Ureter (tissue), 1 donor: ENCODE measurements at regions not wholly inside any gene's neighbourhood (a gene's known extent, or its start where the extent isn't known, plus 50 kb on each side); places are given as distances from the start of the nearest gene placed in this dataset.
"Not testable (repeated sequence)": the region's sequence is repeated elsewhere in the genome, so short reads cannot be mapped to it uniquely, and the experiment has no call there.

Experiments
- DNase-seq: peaks from one replicate; pipeline ENCODE4 v3.0.0-alpha.2; 2020; ENCODE audit warnings: low spot score
- donor health status: DM: yes; HTN: yes; CAD: no.

DNA sequence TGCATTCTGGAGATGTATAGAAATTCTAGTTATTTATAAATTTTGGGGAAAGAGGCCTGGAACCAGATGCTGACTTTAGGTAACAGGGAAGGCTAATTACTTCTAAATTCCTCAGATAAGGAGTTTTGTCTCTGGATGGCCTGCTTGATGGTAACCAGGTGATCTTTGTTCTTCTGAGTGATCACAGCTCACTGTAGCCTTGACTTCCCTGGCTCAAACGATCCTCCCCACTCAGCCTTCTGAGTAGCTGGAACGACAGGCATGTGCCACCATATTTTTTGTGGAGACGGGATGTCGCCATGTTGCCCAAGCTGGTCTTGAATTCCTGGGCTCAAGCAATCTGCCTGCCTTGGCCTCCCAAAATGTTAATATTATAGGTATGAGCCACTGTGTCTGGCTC, 54.4 kb upstream of the MSH6 start:
- DNase-seq = no peak

DNA sequence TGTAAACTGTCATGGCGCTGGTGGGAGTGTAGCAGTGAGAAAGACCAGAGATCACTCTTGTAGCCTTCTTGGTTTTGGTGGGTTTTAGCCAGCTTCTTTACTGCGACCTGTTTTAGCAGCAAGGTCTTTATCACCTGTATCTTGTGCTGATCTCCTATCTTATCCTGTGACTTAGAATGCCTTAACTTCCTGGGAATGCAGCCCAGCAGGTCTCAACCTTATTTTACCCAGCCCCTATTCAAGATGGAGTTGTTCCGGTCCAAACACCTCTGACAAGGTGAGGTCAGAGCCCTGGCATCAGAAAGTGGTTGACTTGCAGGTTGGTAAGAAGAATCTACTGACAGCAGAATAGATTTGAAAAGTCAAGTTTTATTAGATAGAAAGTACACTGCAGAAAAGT, 55.0 kb upstream of the MSH6 start:
- no peak for DNase-seq

DNA sequence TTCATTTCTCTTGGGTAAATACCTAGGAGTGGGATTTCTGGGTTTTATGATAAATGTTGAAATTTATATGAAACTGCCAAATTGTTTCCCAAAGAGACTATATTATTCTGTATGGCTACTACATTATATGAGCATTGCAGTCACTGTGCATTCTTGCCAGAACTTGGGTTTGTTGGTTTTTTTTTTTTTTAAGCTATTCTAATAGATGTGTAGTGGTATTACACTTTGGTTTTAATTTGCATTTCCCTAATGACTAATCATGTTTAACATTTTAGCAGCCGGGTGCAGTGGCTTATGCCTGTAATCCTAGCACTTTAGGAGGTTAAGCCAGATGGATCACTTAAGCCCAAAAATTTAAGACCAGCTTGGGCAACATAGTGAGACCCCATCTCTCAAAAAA, 56.0 kb upstream of the MSH6 start:
- not testable (repeated sequence) for DNase-seq

DNA sequence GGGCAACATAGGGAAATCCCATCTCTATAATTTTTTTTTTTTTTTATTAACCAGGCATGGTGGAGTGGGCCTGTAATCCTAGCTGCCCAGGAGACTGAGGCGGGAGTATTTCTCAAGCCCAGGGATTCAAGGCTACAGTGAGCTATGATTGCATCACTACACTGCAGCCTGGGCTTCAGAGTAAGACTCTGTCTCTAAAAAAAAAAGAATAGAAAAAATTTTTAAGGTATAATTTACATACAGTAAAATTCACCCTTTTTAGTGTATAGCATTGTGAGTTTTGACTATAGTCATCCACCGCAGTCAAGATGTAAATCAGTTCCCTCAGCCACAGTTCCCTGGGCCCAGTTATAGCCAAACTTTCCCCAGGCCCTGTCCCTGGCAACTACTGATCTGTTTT, 57.1 kb upstream of the MSH6 start:
- DNase-seq = no peak

DNA sequence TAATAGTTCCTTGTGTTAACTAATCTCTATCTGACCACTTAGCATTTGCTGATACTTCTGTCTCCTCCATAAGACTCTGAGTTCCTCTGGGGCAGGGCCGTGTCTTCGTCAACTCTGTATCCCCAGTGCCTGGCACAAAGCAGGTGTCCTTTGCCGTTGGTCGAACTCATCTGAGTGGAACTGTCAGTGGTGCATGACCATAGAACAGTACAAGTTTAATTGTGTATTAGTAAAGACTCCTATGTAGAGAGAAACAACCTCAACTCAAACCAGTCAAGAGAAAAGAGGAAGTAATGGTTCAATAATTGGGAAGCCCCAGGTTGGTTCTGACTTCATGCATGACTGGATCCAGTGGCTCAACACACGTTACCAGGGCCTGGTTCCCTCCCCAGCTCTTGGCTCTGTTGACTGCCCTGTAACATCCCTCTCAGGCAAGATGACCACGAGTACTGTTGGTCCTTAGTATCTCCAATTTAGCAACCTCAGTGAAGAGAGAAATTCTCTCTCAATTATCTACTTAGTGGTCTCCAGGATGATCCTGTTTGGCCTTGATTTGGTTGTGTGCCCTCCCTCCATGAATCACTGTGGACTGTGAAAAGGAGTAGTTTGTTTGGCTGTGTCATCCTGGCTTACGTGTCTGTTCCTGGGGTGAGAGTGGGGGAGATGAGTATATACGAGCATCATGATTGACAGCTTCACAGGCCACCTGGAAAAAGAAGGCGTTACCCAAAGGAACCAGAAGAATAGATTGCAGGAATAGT, 58.5 kb upstream of the MSH6 start:
- DNase-seq = no peak

DNA sequence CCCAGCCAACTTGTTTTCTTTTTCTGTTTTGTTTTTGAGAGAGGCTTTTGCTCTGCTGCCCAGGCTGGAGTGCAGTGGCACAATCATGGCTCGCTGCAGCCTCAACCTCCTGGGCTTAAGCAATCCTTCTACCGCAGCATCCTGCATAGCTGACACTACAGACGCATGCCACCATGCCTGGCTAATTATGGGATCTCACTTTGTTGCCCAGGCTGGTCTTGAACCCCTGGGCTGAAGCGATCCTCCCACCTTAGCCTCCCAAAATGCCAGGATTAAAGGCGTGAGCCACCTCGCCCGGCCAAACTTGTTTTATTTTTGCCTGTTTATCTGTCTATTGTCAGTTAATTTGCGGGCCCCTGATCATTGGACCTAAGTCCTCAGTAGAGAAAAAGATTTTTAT, 61.6 kb upstream of the MSH6 start:
- no peak for DNase-seq

DNA sequence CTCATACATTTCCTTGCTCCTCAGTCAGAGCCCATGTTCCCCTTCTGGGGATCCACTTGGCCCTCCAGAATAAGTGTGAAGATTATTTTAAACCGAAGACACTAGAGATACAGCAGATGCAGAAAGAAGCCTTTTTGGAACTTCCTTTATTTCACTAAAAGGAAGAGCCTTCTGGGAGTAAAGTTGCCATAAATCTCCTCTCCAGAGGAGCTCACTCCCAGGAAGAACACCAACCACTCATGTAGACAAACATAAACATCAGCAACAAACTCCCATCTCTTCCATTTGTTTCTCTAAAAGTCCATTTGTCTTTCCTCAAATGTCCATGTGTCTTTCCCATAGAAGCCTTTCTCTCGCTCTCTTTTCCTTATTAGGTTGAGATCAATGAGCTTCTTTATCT, 62.4 kb upstream of the MSH6 start:
- DNase-seq = no peak

DNA sequence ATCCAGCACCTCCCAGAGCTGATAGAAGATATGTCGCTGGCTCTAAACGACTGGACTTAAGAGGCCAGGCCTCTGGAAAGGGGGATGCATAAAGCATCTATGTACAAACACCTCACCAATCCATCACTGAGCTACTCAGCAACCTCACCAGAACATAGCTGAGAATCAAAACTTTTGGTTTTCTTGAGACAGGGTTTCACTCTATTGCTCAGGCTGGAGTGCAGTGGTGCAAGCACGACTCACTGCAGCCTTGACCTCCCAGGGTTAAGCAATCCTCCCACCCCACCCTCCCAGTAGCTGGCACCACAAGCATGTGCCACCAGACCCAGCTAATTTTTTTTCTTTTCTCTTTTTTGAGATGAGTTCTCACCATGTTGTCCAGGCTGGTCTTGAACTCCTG, 62.9 kb upstream of the MSH6 start:
- no peak for DNase-seq

DNA sequence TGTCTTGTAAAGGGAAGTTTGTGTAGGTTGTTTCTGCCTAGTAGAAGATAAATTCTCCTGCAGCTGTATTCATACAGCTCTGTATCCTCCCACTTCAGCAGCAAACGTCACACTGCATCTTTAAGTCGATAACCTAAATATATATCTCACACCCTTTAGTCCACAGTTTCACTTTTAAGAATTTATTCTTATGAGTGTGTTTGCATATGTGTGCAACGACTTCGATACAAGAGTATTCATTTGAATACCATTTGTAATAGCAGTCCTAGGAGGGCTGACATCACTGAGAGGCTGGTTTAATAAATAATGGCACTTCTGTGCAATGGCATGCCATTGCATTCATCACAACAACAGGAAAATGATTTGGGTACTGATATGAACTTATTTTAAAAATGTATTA, 63.8 kb upstream of the MSH6 start:
- no peak for DNase-seq

DNA sequence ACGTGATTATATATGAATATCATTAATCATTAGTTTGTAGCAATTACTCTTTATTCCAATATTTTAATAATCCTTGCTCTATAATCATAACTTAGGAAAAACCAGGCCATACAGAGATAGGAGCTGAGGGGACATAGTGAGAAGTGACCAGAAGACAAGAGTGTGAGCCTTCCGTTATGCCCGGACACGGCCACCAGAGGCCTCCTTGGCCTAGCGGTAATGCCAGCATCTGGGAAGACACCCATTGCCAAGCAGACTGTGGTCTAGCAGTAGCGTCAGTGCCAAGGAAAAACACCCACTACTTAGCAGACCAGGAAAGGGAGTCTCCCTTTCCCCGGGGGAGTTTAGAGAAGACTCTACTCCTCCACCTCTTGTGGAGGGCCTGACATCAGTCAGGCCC, 66.6 kb upstream of the MSH6 start:
- not testable (repeated sequence) for DNase-seq

DNA sequence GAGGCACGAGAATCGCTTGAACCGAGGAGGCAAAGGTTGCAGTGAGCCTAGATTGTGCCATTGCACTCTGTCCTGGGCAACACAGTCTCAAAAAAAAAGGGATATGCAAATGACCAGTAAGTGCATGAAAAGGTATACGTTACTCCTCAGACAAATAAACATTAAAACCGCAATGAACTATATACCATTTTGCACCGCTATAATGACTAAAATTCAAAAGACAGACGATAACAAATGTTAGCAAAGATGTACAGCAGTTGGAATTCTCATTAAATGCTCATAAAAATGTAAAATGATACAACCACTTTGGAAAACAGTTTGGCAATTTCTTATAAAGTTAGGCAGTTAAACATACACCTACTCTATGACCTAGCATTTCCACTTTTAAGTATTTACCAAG, 67.4 kb upstream of the MSH6 start:
- no peak for DNase-seq

DNA sequence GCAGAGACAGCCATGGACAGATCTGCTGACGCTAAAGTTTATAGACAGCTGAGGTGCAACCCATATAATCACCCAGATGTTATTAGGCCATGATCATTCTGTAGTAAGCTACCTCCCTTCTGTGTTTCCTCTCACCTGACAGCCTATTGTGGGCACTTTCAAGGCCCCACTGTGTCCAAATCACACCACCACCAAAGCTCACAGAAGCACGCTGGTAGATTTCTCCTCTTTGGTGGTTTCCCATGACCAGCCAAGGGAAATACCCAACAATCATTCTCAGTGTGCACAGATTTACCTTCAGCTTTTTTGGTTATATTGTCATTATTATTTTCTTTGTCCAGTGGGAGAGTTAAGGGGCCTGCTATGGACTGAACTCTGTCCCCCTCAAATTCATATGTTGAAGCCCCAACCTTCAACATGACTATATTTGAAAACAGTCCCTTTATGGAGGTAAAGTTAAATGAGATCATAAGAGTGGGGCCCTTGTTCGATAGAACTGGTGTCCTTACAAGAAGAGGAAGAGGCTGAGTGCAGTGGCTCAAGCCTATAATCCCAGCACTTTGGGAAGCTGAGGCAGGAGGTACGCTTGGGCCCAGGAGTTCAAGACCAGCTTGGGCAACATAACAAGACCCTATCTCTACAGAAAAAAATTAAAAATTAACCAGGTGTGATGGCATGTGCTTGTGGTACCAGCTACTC, 74.0 kb upstream of the MSH6 start:
- DNase-seq = no peak

DNA sequence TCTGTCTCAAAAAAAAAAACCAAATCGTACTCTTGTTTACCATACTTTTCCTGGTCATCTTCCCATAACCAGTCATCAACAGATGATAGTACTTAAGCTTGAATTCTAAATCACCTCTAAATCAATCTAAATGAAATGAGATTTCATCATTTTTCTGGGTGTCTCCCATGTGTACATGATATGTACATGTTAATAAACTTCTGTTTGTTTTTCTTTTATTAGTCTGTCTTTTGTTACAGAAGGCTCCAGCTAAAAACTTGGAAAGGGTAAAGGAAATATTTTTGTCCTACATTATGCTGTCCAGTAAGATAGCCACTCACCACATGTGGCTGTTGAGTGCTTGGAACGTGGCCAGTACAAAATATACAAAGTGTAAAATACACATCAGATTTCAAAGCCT, 78.7 kb upstream of the MSH6 start:
- no peak for DNase-seq

DNA sequence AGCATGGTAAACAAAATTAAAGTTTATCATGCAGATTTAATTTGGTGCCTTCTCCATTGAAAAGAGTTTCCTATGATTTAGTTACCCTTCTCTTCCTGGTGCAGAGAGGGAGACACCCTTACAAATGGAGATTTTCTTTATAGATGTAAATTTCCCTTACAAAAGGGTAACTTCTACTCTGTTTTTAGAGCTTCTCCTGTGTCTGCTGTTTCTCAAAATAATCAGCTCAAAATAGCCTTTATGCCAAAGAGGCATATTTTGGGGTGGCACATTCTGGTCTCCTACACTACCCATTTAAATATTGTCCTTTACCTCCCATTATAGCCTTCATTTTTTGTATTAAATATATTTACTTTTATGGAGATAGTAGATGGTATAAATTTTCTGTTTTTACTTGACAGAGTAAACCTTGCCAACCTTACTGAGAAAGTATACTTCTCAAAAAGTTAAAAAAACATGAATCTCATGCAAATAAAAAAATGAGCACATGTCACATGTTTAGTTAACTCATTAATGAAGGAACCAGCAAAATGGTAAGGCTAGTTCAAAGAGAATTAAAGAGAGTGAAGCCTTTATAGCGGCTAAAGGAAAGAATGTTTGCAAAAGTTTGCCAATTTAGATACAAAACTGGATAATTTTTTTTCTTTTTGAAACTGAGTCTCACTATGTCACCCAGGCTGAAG, 83.3 kb upstream of the MSH6 start:
- no peak for DNase-seq

DNA sequence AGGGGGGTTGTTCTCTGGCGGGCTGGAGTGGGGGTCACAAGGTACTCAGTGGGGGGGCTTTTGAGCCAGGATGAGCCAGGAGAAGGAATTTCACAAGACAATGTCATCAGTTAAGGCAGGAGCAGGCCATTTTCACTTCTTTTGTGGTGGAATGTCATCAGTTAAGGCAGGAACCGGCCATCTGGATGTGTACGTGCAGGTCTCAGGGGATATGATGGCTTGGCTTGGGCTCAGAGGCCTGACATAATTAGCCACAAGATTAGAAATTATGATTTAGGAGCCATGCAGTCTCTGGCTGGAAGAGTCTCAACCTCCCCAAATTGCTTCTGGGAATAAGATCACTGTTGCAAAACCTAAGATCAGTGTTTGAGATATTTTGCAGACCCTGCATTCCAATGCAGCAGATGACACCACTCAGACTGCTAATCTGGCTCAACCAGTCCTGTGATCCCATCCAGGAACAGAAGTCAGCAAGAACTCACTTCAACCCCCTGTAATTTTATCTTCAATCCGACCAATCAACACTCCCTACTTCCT, 84.4 kb upstream of the MSH6 start:
- not testable (repeated sequence) for DNase-seq

DNA sequence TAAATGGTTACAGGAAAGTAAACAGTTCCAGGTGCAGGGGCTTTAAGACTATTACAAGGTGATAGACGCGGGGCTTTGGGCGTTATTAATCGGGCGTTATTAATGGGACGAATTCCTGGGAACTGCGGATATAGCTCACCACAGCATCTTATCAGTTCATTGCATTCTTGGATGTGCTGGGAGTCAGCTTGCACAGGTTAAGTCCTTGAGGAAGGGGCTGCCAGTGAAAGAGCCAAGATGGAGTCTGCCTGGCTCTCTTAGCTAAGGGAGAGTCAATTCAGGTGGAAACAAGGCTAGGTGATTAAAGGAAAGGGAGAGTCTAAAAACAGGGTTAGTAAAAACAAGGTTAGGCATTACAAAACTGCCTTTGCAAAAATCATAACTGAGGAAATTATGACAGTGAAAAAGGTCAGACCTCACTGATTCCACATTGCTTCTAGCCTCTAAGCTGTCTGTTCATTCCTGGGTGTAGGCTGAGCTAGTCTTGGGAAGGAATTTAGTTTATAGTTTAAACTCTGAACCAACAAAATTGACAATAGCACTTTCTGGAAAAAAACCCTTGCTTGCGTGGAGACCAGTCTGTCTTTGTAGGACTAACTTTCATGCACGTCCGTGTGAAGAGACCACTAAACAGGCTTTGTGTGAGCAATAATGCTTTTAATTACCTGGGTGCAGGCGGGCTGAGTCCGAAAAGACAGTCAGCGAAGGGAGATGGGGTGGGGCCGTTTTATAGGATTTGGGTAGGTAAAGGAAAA, 85.1 kb upstream of the MSH6 start:
- not testable (repeated sequence) for DNase-seq

DNA sequence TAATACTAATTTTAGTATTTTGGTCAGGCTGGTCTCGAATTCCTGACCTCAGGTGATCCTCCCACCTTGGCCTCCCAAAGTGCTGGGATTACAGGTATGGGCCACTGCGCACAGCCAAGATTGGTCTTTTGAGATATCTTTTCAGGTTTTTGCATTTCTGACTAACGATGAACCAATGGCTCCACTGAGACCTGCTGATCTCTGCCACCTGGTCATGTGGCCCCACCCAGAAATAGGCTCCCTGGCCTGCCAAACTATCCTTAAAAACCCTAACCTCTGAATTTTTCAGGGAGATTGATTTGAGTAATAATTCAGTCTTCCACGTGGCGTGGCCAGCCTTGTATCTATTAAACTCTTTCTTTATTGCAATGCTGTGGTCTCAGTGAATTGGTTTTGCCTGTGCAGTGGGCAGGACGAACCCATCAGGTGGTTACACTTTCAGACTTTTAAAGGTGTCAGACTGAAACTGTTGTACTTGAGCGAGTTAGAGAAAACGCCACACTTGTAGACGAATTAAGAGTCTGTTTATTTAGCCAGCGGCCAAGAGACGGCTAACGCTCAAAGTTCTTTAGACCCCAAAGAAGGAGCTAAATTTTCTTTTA, 85.8 kb upstream of the MSH6 start:
- no peak for DNase-seq

DNA sequence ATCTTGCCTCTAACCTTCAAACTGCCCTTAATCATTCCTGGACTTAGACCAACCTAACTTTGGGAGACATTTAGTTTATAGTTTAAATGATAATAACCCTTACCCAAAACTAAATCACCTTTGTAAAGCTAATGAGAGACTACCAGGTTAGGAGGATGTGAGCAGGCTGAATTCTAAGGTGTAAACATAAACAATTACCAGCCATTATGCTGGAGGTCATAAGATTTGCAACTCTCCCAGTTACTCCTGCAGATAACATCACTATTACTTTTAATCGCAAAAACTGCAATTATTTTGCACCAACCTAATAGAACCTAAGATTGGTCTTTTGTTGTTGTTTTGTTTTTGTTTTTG, 86.5 kb upstream of the MSH6 start:
- no peak for DNase-seq

DNA sequence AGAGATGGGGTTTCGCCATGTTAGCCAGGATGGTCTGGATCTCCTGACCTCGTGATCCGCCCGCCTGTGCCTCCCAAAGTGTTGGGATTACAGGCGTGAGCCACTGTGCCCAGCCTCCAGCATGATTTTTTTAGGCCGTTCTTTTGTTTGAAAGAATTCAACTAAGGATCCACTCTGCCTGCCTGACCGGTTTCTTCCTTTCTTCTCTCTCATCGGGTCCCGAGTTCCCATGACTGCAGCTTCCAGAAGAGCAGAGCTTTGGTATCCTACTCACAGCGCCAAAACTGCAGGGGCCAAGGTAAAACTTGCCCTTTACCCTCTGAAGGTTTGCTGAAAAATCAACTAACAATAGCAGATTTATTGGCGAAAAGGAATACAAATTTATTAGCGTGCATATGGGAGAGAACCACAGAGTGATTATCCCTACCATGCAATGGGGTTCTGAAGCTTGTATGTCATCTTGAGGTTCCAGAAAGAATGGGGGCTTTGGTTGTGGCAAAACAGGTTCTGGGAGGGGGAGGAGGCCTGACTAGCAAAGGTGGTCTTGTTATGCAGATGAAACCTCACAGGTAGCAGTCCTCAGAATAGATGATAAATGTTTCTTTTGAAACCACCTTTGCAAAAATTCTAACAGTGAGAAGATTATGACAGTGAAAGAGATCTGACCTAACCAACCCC, 87.0 kb upstream of the MSH6 start:
- no peak for DNase-seq

DNA sequence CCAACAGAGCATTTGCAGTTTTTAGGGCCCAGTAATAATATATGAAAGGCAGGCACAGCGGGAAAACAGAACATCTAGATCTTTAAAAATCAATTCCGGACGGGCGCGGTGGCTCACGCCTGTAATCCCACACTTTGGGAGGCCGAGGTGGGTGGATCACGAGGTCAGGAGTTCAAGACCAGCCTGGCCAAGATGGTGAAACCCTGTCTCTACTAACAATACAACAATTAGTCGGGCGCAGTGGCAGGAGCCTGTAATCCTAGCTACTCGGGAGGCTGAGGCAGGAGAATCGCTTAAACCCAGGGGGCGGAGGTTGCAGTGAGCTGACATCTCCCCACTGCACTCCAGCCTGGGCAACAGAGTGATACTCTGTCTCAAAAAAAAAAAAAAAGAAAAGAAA, 88.5 kb upstream of the MSH6 start:
- DNase-seq = not testable (repeated sequence)

DNA sequence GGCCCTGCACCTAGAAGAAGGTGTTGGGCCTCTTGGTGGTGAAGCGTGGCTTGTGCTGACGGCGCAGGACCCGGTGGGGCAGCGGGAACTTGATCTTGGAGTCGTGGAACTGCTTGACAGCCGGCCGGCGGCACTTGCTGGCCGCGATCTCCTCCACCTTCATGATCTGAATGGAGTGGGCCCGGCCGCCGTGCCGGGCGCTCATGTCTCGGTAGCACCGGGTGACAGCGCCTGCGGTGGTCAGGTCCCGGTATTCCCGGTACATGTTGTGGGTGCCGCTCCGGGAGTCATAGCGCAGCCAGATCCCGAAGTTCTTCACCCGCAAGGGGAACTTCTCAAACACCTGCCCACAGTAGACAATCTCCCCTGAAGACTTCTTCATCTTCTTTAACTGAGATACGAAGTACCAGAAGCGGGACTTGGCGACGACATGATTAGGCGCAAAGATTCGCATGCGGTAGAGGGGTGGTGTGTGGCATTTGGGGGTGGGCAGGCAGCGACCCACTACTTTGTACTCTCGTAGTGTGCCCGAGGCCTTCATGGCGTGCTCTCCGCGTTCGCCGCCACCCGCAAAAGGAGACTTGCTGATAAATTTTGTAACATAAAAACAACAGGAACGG, 92.1 kb upstream of the MSH6 start:
- not testable (repeated sequence) for DNase-seq
